ENCODE measurements at regions not wholly inside any gene's neighbourhood (a gene's known extent, or its start where the extent isn't known, plus 50 kb on each side); places are given as distances from the start of the nearest gene placed in this dataset.

GRCh38 chr6:14727494-14728395 lies 518.1 kb upstream of the JARID2 start:
- in situ Hi-C loops (cut with HindIII; ENCODE audit: low pct_unique_long_range_greater_than_20kb, low sequenced_read_pairs) = no loop called here
- no peak for DNase-seq (ENCODE audit: low read depth in 1 of 2, low spot score in 1 of 2)
- TF ChIP-seq JUND (IDR thresholded peaks at IDR 0.05; ENCODE audit: low read depth) = no peak

- in situ Hi-C loops (cut with HindIII; ENCODE audit: low pct_unique_long_range_greater_than_20kb, low sequenced_read_pairs) = no loop called here
- TF ChIP-seq JUND (IDR thresholded peaks at IDR 0.05; ENCODE audit: low read depth) = no peak
- no peak for DNase-seq (ENCODE audit: low read depth in 1 of 2, low spot score in 1 of 2)
These were observed 517.4 kb upstream of the JARID2 start for GRCh38 chr6:14728396-14729024.

- no peak for DNase-seq (ENCODE audit: low read depth in 1 of 2, low spot score in 1 of 2)
- in situ Hi-C loops (cut with HindIII; ENCODE audit: low pct_unique_long_range_greater_than_20kb, low sequenced_read_pairs) = no loop called here
- TF ChIP-seq JUND (IDR thresholded peaks at IDR 0.05; ENCODE audit: low read depth) = no peak
These were observed 516.6 kb upstream of the JARID2 start for GRCh38 chr6:14729129-14729871.

- DNase-seq (ENCODE audit: low read depth in 1 of 2, low spot score in 1 of 2) = no peak
- TF ChIP-seq JUND (IDR thresholded peaks at IDR 0.05; ENCODE audit: low read depth) = no peak
- in situ Hi-C loops (cut with HindIII; ENCODE audit: low pct_unique_long_range_greater_than_20kb, low sequenced_read_pairs) = no loop called here
These were observed 515.2 kb upstream of the JARID2 start for GRCh38 chr6:14730654-14731053.

- in situ Hi-C loops (cut with HindIII; ENCODE audit: low pct_unique_long_range_greater_than_20kb, low sequenced_read_pairs) = no loop called here
- no peak for TF ChIP-seq JUND (IDR thresholded peaks at IDR 0.05; ENCODE audit: low read depth)
- DNase-seq (ENCODE audit: low read depth in 1 of 2, low spot score in 1 of 2) = no peak
These were observed 514.3 kb upstream of the JARID2 start for GRCh38 chr6:14731611-14732010.

GRCh38 chr6:14732226-14732843 lies 513.5 kb upstream of the JARID2 start:
- in situ Hi-C loops (cut with HindIII; ENCODE audit: low pct_unique_long_range_greater_than_20kb, low sequenced_read_pairs) = no loop called here
- TF ChIP-seq JUND (IDR thresholded peaks at IDR 0.05; ENCODE audit: low read depth) = no peak
- no peak for DNase-seq (ENCODE audit: low read depth in 1 of 2, low spot score in 1 of 2)

GRCh38 chr6:14732844-14733757 lies 512.8 kb upstream of the JARID2 start:
- TF ChIP-seq JUND (IDR thresholded peaks at IDR 0.05; ENCODE audit: low read depth) = no peak
- DNase-seq (ENCODE audit: low read depth in 1 of 2, low spot score in 1 of 2) = no peak
- in situ Hi-C loops (cut with HindIII; ENCODE audit: low pct_unique_long_range_greater_than_20kb, low sequenced_read_pairs) = no loop called here

- no peak for DNase-seq (ENCODE audit: low read depth in 1 of 2, low spot score in 1 of 2)
- in situ Hi-C loops (cut with HindIII; ENCODE audit: low pct_unique_long_range_greater_than_20kb, low sequenced_read_pairs) = no loop called here
- no peak for TF ChIP-seq JUND (IDR thresholded peaks at IDR 0.05; ENCODE audit: low read depth)
These were observed 511.8 kb upstream of the JARID2 start for GRCh38 chr6:14734052-14734415.

- no peak for DNase-seq (ENCODE audit: low read depth in 1 of 2, low spot score in 1 of 2)
- no peak for TF ChIP-seq JUND (IDR thresholded peaks at IDR 0.05; ENCODE audit: low read depth)
- in situ Hi-C loops (cut with HindIII; ENCODE audit: low pct_unique_long_range_greater_than_20kb, low sequenced_read_pairs) = no loop called here
These were observed 511.2 kb upstream of the JARID2 start for GRCh38 chr6:14734416-14735340.

- no peak for TF ChIP-seq JUND (IDR thresholded peaks at IDR 0.05; ENCODE audit: low read depth)
- in situ Hi-C loops (cut with HindIII; ENCODE audit: low pct_unique_long_range_greater_than_20kb, low sequenced_read_pairs) = no loop called here
- DNase-seq (ENCODE audit: low read depth in 1 of 2, low spot score in 1 of 2) = no peak
These were observed 509.8 kb upstream of the JARID2 start for GRCh38 chr6:14735956-14736486.
